Left ventricle myocardium inferior (tissue), 1 donor: ENCODE measurements at regions not wholly inside any gene's neighbourhood (a gene's known extent, or its start where the extent isn't known, plus 50 kb on each side); places are given as distances from the start of the nearest gene placed in this dataset.

Source experiments
- DNase-seq: peaks from one replicate; pipeline ENCODE4 v3.0.0-alpha.2; 2020
- H3K27ac ChIP-seq: fragments of 200-600 bp; replicated peaks from 2 replicates; pipeline ENCODE4 v1.8.0; 2021
- H3K27me3 ChIP-seq: fragments of 200-600 bp; 2 replicates; pipeline ENCODE4 v1.8.0; 2021; ENCODE audit warnings: low read depth
- H3K36me3 ChIP-seq: fragments of 200-600 bp; 2 replicates; pipeline ENCODE4 v1.8.0; 2021
- H3K4me1 ChIP-seq: fragments of 200-600 bp; 2 replicates; pipeline ENCODE4 v1.8.0; 2021
- H3K4me3 ChIP-seq: fragments of 200-600 bp; 2 replicates; pipeline ENCODE4 v1.8.0; 2021; ENCODE audit warnings: mild to moderate bottlenecking, moderate library complexity
- H3K9me3 ChIP-seq: fragments of 200-600 bp; replicated peaks from 2 replicates; pipeline ENCODE4 v1.8.0; 2021
- CTCF ChIP-seq: fragments of 200-600 bp; IDR thresholded peaks from 2 replicates; pipeline ENCODE4 v1.8.0; 2021; ENCODE audit warnings: antibody characterized with exemption, mild to moderate bottlenecking, borderline replicate concordance
- intact Hi-C: fragments of 100-400 bp; cut with micrococcal nuclease; formaldehyde crosslinking; loops from one replicate; pipeline ENCODE4 v1.11.0; 2022
- donor health status: DM: no; HTN: yes; CAD: no; lungs with severe emphysema.

GRCh38 chr1:198842686-198843085 is 203.8 kb downstream of the PTPRC start:
- peaks cover 5% of the 10 kb centered on the region for H3K9me3 ChIP-seq
- H3K27me3 ChIP-seq: no peaks in the 10 kb centered on the region
- H3K4me1 ChIP-seq: no peaks in the 10 kb centered on the region
- H3K27ac ChIP-seq: no peak overlapping the region
- H3K36me3 ChIP-seq: no peaks in the 10 kb centered on the region
- intact Hi-C loops: no loop called here
- H3K4me3 ChIP-seq: no peak overlapping the region
- no peak for TF ChIP-seq CTCF
- no peak for DNase-seq

GRCh38 chr1:198845271-198845670 is 206.4 kb downstream of the PTPRC start:
- Histone ChIP-seq H3K4me1 (no peaks in the 10 kb centered on the region), H3K27ac (no peak overlapping the region), H3K9me3 (peaks cover 5% of the 10 kb centered on the region), H3K4me3 (no peak overlapping the region), H3K36me3 (no peaks in the 10 kb centered on the region), H3K27me3 (no peaks in the 10 kb centered on the region)
- intact Hi-C loops: no loop called here
- DNase-seq: no peak
- TF ChIP-seq CTCF: no peak

GRCh38 chr1:198845851-198846250 is 207.0 kb downstream of the PTPRC start:
- intact Hi-C loops: no loop called here

GRCh38 chr1:198846556-198846955 is 207.7 kb downstream of the PTPRC start:
- Histone ChIP-seq H3K27me3 (no peaks in the 10 kb centered on the region), H3K4me1 (no peaks in the 10 kb centered on the region), H3K36me3 (peaks cover 5% of the 10 kb centered on the region), H3K9me3 (peaks cover 5% of the 10 kb centered on the region), H3K4me3 (no peak overlapping the region), H3K27ac (no peak overlapping the region)
- intact Hi-C loops: no loop called here
- no peak for DNase-seq
- TF ChIP-seq CTCF: no peak

More at GRCh38 chr1:198845851-198846250, 207.0 kb downstream of the PTPRC start:
- Histone ChIP-seq H3K27ac (no peak overlapping the region), H3K36me3 (peaks cover 3% of the 10 kb centered on the region), H3K9me3 (peaks cover 5% of the 10 kb centered on the region), H3K27me3 (no peaks in the 10 kb centered on the region), H3K4me3 (no peak overlapping the region), H3K4me1 (no peaks in the 10 kb centered on the region)
- no peak for TF ChIP-seq CTCF
- no peak for DNase-seq

GRCh38 chr1:198848206-198848605 is 209.4 kb downstream of the PTPRC start:
- DNase-seq: no peak
- no peak for TF ChIP-seq CTCF
- Histone ChIP-seq H3K4me1 (no peaks in the 10 kb centered on the region), H3K9me3 (peaks cover 5% of the 10 kb centered on the region), H3K4me3 (no peak overlapping the region), H3K36me3 (peaks cover 5% of the 10 kb centered on the region), H3K27ac (no peak overlapping the region), H3K27me3 (no peaks in the 10 kb centered on the region)
- intact Hi-C loops: no loop called here

- Histone ChIP-seq H3K4me1 (no peaks in the 10 kb centered on the region), H3K9me3 (peaks cover 5% of the 10 kb centered on the region), H3K27ac (no peak overlapping the region), H3K36me3 (peaks cover 7% of the 10 kb centered on the region), H3K4me3 (no peak overlapping the region), H3K27me3 (no peaks in the 10 kb centered on the region)
- intact Hi-C loops: no loop called here
- no peak for TF ChIP-seq CTCF
- DNase-seq: no peak
Observed at GRCh38 chr1:198848649-198849048, 209.8 kb downstream of the PTPRC start.
